Fibroblast of lung (primary cell): ENCODE measurements at regions not wholly inside any gene's neighbourhood (a gene's known extent, or its start where the extent isn't known, plus 50 kb on each side); places are given as distances from the start of the nearest gene placed in this dataset.

Experiments used
- DNase-seq, 2 donors: peaks; one replicate each; pipeline versions ENCODE4 v3.0.0 to v3.0.0-alpha.2; 2010; ENCODE audit warnings: low read depth in 2 of 2
- H2AFZ ChIP-seq: 2 replicates; pipeline ENCODE4 v1.5.1; 2012; ENCODE audit warnings: low read length, control low read depth, inconsistent platforms
- H3K27ac ChIP-seq: 2 replicates; pipeline ENCODE4 v1.5.1; 2011; ENCODE audit warnings: low read length, control low read depth; ENCODE audit not compliant: insufficient read depth
- H3K27me3 ChIP-seq: 2 replicates; pipeline ENCODE4 v1.5.1; 2011; ENCODE audit warnings: mild to moderate bottlenecking, low read length; ENCODE audit not compliant: control insufficient read depth, insufficient read depth
- H3K36me3 ChIP-seq: 2 replicates; pipeline ENCODE4 v1.5.1; 2011; ENCODE audit warnings: low read length; ENCODE audit not compliant: control insufficient read depth, insufficient read depth
- H3K4me1 ChIP-seq: 2 replicates; pipeline ENCODE4 v1.5.1; 2011; ENCODE audit warnings: low read length; ENCODE audit not compliant: control insufficient read depth, insufficient read depth; ENCODE audit errors: extremely low read depth
- H3K4me2 ChIP-seq: 2 replicates; pipeline ENCODE4 v1.5.1; 2011; ENCODE audit warnings: low read length, control low read depth; ENCODE audit not compliant: insufficient read depth; ENCODE audit errors: extremely low read depth
- H3K4me3 ChIP-seq, 4 experiments: fragments of 200-600 bp in 1 of 4; sonication (generic) in 1 of 4; replicated peaks in 1 of 4; 2 replicates each; pipeline ENCODE4 v1.5.1; 2011 to 2016; ENCODE audit warnings: low read length in 4 of 4, low read depth in 3 of 4, mild to moderate bottlenecking in 3 of 4, control low read depth in 2 of 4, inconsistent platforms in 1 of 4, mixed read lengths in 1 of 4; ENCODE audit not compliant: insufficient read depth in 1 of 4; ENCODE audit errors: control extremely low read depth in 1 of 4
- H3K79me2 ChIP-seq: 2 replicates; pipeline ENCODE4 v1.5.1; 2012; ENCODE audit warnings: mild to moderate bottlenecking, low read length, inconsistent platforms; ENCODE audit not compliant: control insufficient read depth, insufficient read depth
- H3K9ac ChIP-seq: 2 replicates; pipeline ENCODE4 v1.5.1; 2011; ENCODE audit warnings: mild to moderate bottlenecking, low read length, control low read depth; ENCODE audit not compliant: insufficient read depth
- H3K9me3 ChIP-seq: 2 replicates; pipeline ENCODE4 v1.5.1; 2012; ENCODE audit warnings: low read depth, low read length; ENCODE audit not compliant: control insufficient read depth, insufficient read depth
- H4K20me1 ChIP-seq: 2 replicates; pipeline ENCODE4 v1.5.1; 2011; ENCODE audit warnings: low read length; ENCODE audit not compliant: control insufficient read depth, insufficient read depth; ENCODE audit errors: extremely low read depth
- EZH2 ChIP-seq: IDR thresholded peaks from 2 replicates; pipeline ENCODE4 v1.5.1; 2012; ENCODE audit warnings: low read length, control low read depth, mild to moderate bottlenecking; ENCODE audit errors: missing control alignments
- TF ChIP-seq, protein P1 (sequence below), 2 donors: IDR thresholded peaks in 1 of 2; conservative IDR thresholded peaks in 1 of 2; 1 replicate in 1 of 2; 2 replicates in 1 of 2; pipeline ENCODE4 v1.5.1; 2011 to 2012; ENCODE audit warnings: low read length in 2 of 2, control low read depth in 1 of 2, inconsistent platforms in 1 of 2, low read depth in 1 of 2, mild to moderate bottlenecking in 1 of 2

DNA sequence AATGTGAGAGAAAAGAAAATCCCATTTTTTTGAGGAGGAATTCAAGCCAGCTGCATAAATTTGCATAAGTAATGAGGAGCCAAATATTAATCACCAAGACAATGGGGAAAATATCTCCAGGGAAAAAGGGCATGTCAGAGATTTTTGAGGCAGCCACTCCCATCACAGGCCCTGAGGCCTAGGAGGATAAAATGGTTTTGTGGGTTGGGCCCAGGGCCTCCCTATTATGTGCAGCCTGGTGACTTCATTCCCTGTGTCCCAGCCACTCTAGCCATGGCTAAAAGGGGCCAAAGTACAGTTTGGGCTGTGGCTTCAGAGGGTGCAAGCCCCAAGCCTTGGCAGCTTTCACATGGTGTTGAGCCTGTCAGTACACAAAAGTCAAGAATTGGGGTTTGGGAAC, 1051.0 kb upstream of the FOXG1 start:
- H3K27ac ChIP-seq, result no peak overlapping the region
- no peak overlapping the region for H2AFZ ChIP-seq
- no peaks in the 10 kb centered on the region for H3K4me1 ChIP-seq
- H3K4me2 ChIP-seq, result no peak overlapping the region
- no peaks in the 10 kb centered on the region for H3K9me3 ChIP-seq
- no peaks in the 10 kb centered on the region for H4K20me1 ChIP-seq
- H3K27me3 ChIP-seq, result no peaks in the 10 kb centered on the region
- no peaks in the 10 kb centered on the region for H3K79me2 ChIP-seq
- no peaks in the 10 kb centered on the region for H3K36me3 ChIP-seq
- no peak overlapping the region for H3K4me3 ChIP-seq
- no peak for DNase-seq
- H3K9ac ChIP-seq, result no peak overlapping the region
- no peak for TF ChIP-seq EZH2
- TF ChIP-seq, protein P1, sequence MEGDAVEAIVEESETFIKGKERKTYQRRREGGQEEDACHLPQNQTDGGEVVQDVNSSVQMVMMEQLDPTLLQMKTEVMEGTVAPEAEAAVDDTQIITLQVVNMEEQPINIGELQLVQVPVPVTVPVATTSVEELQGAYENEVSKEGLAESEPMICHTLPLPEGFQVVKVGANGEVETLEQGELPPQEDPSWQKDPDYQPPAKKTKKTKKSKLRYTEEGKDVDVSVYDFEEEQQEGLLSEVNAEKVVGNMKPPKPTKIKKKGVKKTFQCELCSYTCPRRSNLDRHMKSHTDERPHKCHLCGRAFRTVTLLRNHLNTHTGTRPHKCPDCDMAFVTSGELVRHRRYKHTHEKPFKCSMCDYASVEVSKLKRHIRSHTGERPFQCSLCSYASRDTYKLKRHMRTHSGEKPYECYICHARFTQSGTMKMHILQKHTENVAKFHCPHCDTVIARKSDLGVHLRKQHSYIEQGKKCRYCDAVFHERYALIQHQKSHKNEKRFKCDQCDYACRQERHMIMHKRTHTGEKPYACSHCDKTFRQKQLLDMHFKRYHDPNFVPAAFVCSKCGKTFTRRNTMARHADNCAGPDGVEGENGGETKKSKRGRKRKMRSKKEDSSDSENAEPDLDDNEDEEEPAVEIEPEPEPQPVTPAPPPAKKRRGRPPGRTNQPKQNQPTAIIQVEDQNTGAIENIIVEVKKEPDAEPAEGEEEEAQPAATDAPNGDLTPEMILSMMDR (conservative IDR thresholded peaks at IDR 0.05 in 1 of 2, IDR thresholded peaks at IDR 0.05 in 1 of 2; ENCODE audit: low read depth in 1 of 2, low read length in 2 of 2), result no peak

DNA sequence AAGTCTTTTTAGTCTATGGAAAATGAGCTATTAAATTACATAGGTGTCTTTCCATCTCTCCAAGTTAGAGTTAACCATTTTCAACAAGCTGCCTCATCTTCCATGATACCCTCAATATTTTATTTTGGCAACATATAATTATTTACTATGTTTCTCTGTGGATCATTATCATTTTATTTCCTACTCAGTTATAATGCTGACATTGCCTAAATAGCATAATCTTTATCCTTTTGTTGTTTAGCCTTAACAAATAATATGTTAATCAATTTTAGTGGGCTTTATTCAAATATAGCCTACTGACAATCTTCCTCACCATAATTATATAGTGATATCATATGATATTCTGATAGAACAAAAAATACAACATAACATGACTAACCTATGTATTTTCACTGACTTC, 1044.8 kb upstream of the FOXG1 start:
- no peak overlapping the region for H3K27ac ChIP-seq
- H3K36me3 ChIP-seq, result no peaks in the 10 kb centered on the region
- H3K4me1 ChIP-seq, result no peaks in the 10 kb centered on the region
- no peak overlapping the region for H3K4me2 ChIP-seq
- no peaks in the 10 kb centered on the region for H4K20me1 ChIP-seq
- no peaks in the 10 kb centered on the region for H3K79me2 ChIP-seq
- no peak overlapping the region for H3K9ac ChIP-seq
- DNase-seq, result no peak
- TF ChIP-seq, protein P1 (conservative IDR thresholded peaks at IDR 0.05 in 1 of 2, IDR thresholded peaks at IDR 0.05 in 1 of 2; ENCODE audit: low read depth in 1 of 2, low read length in 2 of 2), result no peak
- TF ChIP-seq EZH2, result no peak
- no peaks in the 10 kb centered on the region for H3K9me3 ChIP-seq
- no peaks in the 10 kb centered on the region for H3K27me3 ChIP-seq
- H2AFZ ChIP-seq, result no peak overlapping the region
- H3K4me3 ChIP-seq, result no peak overlapping the region

DNA sequence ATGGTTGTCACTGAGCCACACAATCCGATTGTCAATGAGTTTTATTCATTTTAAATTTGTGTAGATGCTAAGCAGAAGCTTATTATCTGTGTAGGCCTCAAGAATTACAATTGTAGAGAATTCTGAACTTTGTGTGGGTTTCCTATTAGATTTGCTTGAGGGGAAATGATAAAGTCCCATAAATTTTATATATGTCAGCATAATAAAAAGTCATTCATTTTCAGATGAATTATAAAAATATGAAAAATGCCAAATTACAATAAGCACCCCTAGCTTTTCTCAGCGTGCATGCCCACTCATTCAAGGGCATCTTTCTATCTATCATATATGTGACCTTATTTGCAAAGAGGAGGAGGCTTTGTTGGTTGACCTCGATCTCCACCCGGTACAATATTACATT, 1041.1 kb upstream of the FOXG1 start:
- H2AFZ ChIP-seq, result no peak overlapping the region
- no peak overlapping the region for H3K27ac ChIP-seq
- H3K9ac ChIP-seq, result no peak overlapping the region
- no peak overlapping the region for H3K4me3 ChIP-seq
- H3K36me3 ChIP-seq, result no peaks in the 10 kb centered on the region
- no peak for TF ChIP-seq EZH2
- TF ChIP-seq, protein P1 (conservative IDR thresholded peaks at IDR 0.05 in 1 of 2, IDR thresholded peaks at IDR 0.05 in 1 of 2; ENCODE audit: low read depth in 1 of 2, low read length in 2 of 2), result no peak
- DNase-seq, result no peak
- H3K79me2 ChIP-seq, result no peaks in the 10 kb centered on the region
- no peaks in the 10 kb centered on the region for H4K20me1 ChIP-seq
- no peaks in the 10 kb centered on the region for H3K9me3 ChIP-seq
- H3K27me3 ChIP-seq, result no peaks in the 10 kb centered on the region
- H3K4me2 ChIP-seq, result no peak overlapping the region
- H3K4me1 ChIP-seq, result no peaks in the 10 kb centered on the region
